Activated T-helper 1 cell treated with anti-CD3 and anti-CD28 coated beads, Interleukin-12 subunit alpha, Interleukin-12 subunit beta, Interleukin-2, Interleukin-4 antibody, amounts not matched to agents 30 ng/mL and 10 ng/mL and 1 ng/mL, durations not matched to agents 14 hours and 24 hours and 36 hours (primary cell): ENCODE measurements at regions not wholly inside any gene's neighbourhood (a gene's known extent, or its start where the extent isn't known, plus 50 kb on each side); places are given as distances from the start of the nearest gene placed in this dataset.
"Not testable (repeated sequence)": the region's sequence is repeated elsewhere in the genome, so short reads cannot be mapped to it uniquely, and the experiment has no call there.

Experiments
- DNase-seq: peaks from one replicate; pipeline ENCODE4 v3.0.0; 2021; ENCODE audit warnings: low spot score
- H3K27ac Mint-ChIP-seq: one replicate; pipeline ENCODE4 v1.8.0; 2021; ENCODE audit warnings: mild to moderate bottlenecking, mixed read lengths
- H3K27me3 Mint-ChIP-seq: one replicate; pipeline ENCODE4 v1.8.0; 2022; ENCODE audit warnings: mild to moderate bottlenecking, moderate library complexity, mixed read lengths; ENCODE audit not compliant: insufficient read depth
- H3K36me3 Mint-ChIP-seq: one replicate; pipeline ENCODE4 v1.8.0; 2021; ENCODE audit warnings: low read depth, mixed read lengths
- H3K4me1 Mint-ChIP-seq: one replicate; pipeline ENCODE4 v1.8.0; 2021; ENCODE audit warnings: low read depth, mixed read lengths
- H3K4me3 Mint-ChIP-seq: one replicate; pipeline ENCODE4 v1.8.0; 2021; ENCODE audit warnings: mild to moderate bottlenecking, moderate library complexity, mixed read lengths
- H3K9me3 Mint-ChIP-seq: one replicate; pipeline ENCODE4 v1.8.0; 2021; ENCODE audit warnings: mixed read lengths
- intact Hi-C: fragments of 100-400 bp; cut with micrococcal nuclease; formaldehyde crosslinking; loops from one replicate; pipeline ENCODE4 v1.15.1; 2024

DNA sequence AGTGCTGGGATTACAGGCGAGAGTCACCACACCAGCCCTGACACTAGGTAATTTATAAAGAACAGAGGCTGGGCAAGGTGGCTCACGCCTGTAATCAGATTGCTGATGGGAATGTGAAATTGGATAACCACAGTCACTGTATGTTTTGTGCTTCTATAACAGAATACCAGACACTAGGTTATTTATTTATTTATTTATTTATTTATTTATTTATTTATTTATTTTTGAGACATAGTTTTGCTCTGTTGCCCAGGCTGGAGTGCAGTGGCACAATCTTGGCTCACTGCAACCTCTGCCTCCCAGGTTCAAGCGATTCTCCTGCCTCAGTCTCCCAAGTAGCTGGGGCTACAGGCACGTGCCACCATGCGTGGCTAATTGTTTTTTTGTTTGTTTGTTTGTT lies 130.0 kb upstream of the FOXN3 start:
- H3K27me3 Mint-ChIP-seq, H3K27ac Mint-ChIP-seq, H3K9me3 Mint-ChIP-seq, intact Hi-C loops, H3K36me3 Mint-ChIP-seq, H3K4me3 Mint-ChIP-seq, DNase-seq: not testable (repeated sequence)
- peaks cover 15% of the 10 kb centered on the region for H3K4me1 Mint-ChIP-seq

DNA sequence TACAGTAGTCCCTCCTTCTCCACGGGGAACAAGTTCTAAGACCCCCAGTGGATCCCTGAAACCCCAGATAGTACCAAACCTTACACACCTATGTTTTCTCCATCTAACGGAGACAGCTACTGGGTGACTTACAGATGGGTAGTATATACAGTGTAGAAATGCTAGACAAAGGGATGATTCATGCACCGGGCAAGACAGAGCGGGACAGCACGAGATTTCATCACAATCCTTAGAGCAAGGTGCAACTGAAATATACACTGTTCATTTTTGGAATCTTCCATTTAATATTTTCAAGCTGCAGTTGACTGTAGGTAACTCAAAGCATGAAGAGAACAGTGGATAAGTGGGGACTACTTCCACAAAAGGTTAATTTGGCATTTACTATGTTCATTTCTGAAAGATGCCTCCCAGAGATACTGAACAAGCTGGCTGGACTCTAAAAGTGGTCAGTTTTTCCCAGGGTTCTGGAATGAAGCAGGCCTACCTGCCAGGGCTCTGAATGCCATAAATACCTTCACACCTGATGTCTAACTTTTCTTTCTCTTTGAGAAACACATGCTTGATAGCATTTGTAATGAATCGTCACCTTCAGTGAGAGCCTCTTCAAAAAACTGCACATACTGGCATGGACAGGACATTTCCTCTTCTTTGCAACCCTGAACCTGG lies 127.7 kb upstream of the FOXN3 start:
- Mint-ChIP-seq H3K4me3 (no peak overlapping the region), H3K4me1 (peaks cover 10% of the 10 kb centered on the region), H3K27ac (no peak overlapping the region), H3K9me3 (no peaks in the 10 kb centered on the region), H3K27me3 (no peaks in the 10 kb centered on the region), H3K36me3 (peaks cover 4% of the 10 kb centered on the region)
- DNase-seq, result no peak
- intact Hi-C loops, result no loop called here

DNA sequence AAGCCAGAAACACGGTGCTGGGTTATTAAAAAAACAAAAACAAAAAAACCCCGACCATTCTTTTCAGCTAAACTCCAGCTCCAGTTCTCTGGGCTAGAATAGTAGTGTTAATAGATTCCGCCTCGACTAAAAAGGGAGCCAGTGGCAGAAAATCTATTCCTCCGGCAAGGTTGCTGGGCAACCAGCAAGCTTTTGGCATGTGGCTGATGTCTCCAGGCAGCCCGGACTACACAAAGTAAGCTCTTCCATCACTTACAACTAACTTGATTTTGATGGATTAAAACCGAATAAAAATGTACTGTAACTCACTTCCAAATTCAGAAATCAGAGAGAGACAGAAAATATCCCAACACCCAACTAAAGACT lies 126.4 kb upstream of the FOXN3 start:
- H3K4me1 Mint-ChIP-seq, result peaks cover 10% of the 10 kb centered on the region
- peaks cover 9% of the 10 kb centered on the region for H3K36me3 Mint-ChIP-seq
- H3K4me3 Mint-ChIP-seq, result no peak overlapping the region

DNA sequence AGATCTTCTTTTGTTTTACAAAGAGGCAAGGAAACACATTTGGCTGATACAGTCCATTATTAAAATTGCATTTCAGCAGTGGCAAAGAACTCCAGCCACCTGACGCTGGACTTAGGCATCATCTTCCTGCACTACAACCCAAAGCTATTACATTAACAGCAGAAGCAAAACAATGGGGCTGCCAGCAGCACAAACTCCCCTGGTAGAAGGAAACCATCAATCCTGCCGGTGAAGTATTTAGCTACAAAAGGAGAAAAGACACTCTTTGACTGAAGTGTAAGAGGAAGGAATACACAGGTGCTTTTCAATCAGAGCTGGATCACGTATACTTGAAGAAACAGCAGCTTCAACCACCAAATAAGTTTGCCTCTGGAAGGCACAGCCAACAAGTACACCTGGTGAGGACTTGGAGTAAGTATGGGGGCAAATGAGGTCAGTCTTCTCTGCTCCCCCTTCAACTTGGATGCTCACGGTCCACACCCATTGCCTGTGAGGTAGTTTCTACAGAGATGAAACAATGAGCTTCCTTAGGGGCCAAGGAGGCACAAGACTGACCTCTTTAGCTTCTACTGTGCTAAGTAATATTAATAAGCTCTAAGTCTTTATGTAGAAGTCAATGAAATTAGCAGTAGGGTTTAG lies 125.9 kb upstream of the FOXN3 start:
- peaks cover 7% of the 10 kb centered on the region for H3K36me3 Mint-ChIP-seq
- no peaks in the 10 kb centered on the region for H3K9me3 Mint-ChIP-seq
- no peak overlapping the region for H3K4me3 Mint-ChIP-seq
- no peaks in the 10 kb centered on the region for H3K27me3 Mint-ChIP-seq
- intact Hi-C loops, result no loop called here
- no peak for DNase-seq
- H3K27ac Mint-ChIP-seq, result no peak overlapping the region
- peaks cover 10% of the 10 kb centered on the region for H3K4me1 Mint-ChIP-seq

More for the DNA sequence above, 126.4 kb upstream of the FOXN3 start:
- H3K27ac Mint-ChIP-seq, result no peak overlapping the region
- H3K9me3 Mint-ChIP-seq, result no peaks in the 10 kb centered on the region
- H3K27me3 Mint-ChIP-seq, result no peaks in the 10 kb centered on the region
- intact Hi-C loops, result no loop called here
- no peak for DNase-seq

DNA sequence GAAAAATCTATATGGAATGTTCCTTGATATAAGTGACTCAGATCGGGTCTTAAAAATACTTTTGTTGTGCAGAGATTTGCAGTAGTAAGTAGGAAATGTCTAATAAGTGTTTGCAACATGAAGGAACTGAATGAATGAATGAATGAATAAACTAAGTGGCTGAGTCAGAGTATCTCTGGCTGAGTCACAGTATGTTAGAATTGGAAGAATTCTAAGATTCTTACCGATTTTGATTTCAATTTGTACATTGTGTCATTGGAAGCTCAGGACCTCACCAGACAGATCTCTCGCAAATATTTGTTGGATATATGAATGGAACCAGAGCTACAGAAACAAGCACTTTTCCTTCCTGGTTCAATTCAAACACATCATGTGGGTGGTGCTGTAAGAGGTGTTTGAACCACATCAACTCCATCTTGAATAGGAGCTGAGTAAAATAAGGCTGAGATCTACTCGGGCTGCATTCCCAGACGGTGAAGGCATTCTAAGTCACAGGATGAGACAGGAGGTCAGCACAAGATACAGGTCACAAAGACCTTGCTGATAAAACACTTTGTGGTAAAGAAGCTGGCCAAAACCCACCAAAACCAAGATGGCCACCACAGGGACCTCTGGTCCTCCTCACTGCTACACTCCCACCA lies 123.9 kb upstream of the FOXN3 start:
- peaks cover 14% of the 10 kb centered on the region for H3K36me3 Mint-ChIP-seq
- H3K4me3 Mint-ChIP-seq, result no peak overlapping the region
- H3K27ac Mint-ChIP-seq, result no peak overlapping the region
- H3K27me3 Mint-ChIP-seq, result no peaks in the 10 kb centered on the region
- intact Hi-C loops, result no loop called here
- H3K9me3 Mint-ChIP-seq, result no peaks in the 10 kb centered on the region
- DNase-seq, result no peak
- H3K4me1 Mint-ChIP-seq, result peaks cover 10% of the 10 kb centered on the region

DNA sequence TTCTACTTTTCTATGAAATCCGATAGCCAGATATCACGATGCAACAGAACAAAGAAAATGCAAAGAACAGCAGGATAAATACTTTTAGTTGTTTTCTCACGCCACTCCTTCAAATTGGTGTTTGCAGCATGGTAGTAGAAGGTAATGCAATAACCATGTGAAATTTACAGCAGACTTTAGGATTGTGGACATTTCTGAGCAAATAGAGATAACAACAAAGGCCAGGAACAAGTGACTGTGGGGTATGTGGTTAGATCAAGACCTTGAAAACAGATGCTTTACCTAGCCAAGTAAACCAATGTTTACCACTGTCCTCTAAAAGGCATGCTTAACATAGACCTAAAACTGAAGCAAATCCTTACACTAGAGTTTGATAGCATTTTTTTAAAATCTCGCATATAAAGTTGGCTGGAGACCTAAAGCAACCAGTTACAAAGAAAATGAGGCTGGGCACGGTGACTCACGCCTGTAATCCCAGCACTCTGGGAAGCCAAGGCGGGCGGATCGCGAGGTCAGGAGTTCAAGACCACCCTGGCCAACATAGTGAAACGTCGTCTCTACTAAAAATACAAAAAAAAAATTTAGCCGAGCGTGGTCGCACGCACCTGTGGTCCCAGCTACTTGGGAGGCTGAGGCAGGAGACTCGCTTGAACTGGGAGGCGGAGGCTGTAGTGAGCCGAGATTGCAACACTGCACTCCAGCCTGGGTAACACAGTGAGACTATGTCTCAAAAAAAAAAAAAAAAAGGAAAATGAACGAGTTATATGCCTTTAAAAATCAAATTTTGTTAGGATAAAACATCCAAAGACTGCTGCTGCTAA lies 123.2 kb upstream of the FOXN3 start:
- Mint-ChIP-seq H3K9me3 (no peaks in the 10 kb centered on the region), H3K4me1 (peaks cover 10% of the 10 kb centered on the region), H3K4me3 (no peak overlapping the region), H3K27ac (no peak overlapping the region), H3K36me3 (peaks cover 14% of the 10 kb centered on the region), H3K27me3 (no peaks in the 10 kb centered on the region)
- DNase-seq, result no peak
- intact Hi-C loops, result no loop called here

DNA sequence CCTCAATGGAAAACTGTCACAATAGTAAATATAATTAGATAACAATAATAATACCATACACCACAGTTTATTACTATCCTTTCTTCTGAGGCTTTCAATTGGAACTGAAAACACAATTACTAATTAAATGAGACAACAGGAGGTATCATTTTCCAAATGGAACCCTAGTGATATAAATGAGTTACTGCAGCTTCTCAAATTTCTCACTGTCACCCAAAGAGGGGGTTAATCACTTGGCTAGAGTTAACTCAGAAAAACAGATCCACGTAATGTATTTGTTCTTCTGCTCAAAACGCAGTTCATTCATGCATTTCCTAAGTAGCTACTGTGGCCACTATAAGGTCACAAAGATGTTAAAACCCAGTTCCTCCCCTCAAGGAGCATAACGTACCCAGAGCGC lies 120.9 kb upstream of the FOXN3 start:
- DNase-seq, result no peak
- Mint-ChIP-seq H3K27me3 (no peaks in the 10 kb centered on the region), H3K9me3 (no peaks in the 10 kb centered on the region), H3K36me3 (peaks cover 19% of the 10 kb centered on the region), H3K27ac (no peak overlapping the region), H3K4me3 (no peak overlapping the region), H3K4me1 (peaks cover 5% of the 10 kb centered on the region)
- intact Hi-C loops, result no loop called here

DNA sequence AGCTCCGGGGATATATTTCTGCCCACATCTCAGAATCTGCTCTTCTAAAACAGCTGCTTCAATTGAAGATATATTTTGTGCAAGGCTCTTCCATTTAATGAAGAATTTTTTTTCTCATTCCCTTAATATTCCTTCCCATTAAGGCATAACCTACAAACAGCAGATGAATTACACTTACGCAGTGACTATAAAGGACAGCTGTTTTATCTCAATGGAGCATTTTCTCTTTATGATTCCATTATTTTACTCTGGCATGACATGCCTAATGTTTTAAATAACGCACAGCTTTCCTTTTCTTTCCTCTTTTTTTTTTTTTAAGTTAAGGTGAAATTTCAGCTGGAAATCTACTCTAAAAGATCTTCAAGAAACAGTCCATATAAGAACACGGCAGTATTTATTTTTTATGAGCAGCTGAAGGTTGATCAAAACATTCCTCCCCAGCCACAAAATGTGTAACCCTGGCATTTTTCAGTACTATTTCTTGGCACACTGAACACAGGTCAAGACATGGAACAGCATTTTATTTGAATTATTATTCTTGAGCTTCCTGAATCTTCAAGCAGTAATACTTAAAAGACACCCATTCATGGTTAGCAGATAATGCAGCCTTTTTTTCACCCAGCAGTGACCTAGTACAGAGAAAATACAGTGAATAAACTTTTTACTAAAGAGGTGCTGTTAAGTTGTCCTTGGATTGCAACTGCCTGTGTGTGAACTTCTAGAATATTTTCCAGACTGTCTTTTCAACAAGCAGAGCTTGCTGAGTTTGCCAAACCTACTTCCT lies 118.1 kb upstream of the FOXN3 start:
- no peak overlapping the region for H3K27ac Mint-ChIP-seq
- peaks cover 28% of the 10 kb centered on the region for H3K36me3 Mint-ChIP-seq
- peaks cover 4% of the 10 kb centered on the region for H3K4me1 Mint-ChIP-seq
- no peak for DNase-seq
- H3K27me3 Mint-ChIP-seq, result no peaks in the 10 kb centered on the region
- peaks cover 2% of the 10 kb centered on the region for H3K9me3 Mint-ChIP-seq
- intact Hi-C loops, result no loop called here
- H3K4me3 Mint-ChIP-seq, result no peak overlapping the region

DNA sequence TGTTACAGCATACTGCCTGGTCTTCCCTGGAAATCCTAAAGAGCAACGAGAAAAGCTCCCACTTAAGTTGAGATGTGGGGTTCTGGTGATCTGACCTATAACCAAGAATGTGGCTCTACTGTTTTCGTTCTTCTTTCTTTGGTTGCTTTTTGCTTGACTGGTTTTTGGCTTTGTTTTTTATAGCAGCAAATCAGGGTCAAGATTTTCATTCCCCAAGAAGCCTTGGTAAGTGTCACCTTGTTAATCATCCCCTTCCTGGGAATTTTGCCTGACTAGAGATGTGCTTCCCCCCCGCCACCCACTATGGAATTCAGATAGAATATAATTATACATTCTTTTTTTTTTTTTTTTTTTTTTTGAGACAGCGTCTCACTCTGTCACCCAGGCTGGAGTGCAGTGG lies 116.7 kb upstream of the FOXN3 start:
- no peak for DNase-seq
- Mint-ChIP-seq H3K36me3 (peaks cover 29% of the 10 kb centered on the region), H3K4me3 (no peak overlapping the region), H3K27ac (no peak overlapping the region), H3K9me3 (peaks cover 4% of the 10 kb centered on the region), H3K4me1 (peaks cover 4% of the 10 kb centered on the region), H3K27me3 (no peaks in the 10 kb centered on the region)
- intact Hi-C loops, result no loop called here

DNA sequence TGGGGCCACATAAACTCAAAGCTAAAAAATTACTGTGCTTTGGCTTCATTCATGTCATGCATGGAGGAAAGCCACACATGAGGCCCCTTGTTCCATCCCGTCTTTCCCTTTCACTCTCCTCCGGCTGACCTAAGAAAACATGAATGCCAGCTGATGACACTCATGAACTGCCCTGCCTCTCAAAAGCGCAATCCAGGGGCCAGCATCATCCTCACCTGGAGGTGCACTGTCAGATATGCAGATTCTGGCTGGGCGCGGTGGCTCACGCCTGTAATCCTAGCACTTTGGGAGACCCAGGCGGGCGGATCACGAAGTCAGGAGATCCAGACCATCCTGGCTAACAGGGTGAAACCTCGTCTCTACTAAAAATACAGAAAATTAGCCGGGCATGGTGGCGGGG lies 116.1 kb upstream of the FOXN3 start:
- Mint-ChIP-seq H3K4me1 (peaks cover 4% of the 10 kb centered on the region), H3K27ac (no peak overlapping the region), H3K36me3 (peaks cover 33% of the 10 kb centered on the region), H3K9me3 (peaks cover 4% of the 10 kb centered on the region), H3K4me3 (no peak overlapping the region), H3K27me3 (no peaks in the 10 kb centered on the region)
- no peak for DNase-seq
- intact Hi-C loops, result no loop called here

DNA sequence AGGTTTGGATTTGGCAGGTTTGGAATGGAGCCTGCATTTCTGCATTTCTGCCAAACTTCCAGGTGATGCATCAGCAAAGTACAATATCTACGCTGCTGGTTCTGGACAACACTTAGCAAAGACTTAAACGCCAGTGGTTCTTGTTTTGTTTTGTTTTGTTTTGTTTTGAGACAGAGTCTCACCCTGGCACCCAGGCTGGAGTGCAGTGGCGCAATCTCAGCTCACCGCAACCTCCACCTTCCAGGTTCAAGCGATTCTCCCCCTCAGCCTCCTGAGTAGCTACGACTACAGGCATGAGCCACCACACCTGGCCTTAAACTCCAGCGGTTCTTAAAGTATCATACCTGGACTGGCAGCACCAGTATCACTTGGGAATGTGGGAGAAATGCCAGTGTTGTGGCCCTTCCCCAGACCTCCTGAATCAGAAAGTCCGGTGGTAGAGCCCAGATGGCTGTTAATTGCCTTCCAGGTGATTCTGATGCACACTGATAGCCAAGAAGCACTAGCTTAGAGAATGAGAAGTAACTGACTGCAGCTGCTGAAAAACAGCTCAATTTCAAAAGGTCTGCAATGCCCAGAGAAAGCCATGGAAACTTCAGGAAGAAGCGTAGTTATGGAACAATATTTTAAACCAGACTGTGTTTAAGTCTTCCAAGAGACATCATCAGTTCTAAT lies 114.8 kb upstream of the FOXN3 start:
- Mint-ChIP-seq H3K4me3 (no peak overlapping the region), H3K4me1 (peaks cover 4% of the 10 kb centered on the region), H3K9me3 (peaks cover 4% of the 10 kb centered on the region), H3K36me3 (peaks cover 29% of the 10 kb centered on the region), H3K27ac (no peak overlapping the region), H3K27me3 (no peaks in the 10 kb centered on the region)
- no peak for DNase-seq
- intact Hi-C loops, result no loop called here

DNA sequence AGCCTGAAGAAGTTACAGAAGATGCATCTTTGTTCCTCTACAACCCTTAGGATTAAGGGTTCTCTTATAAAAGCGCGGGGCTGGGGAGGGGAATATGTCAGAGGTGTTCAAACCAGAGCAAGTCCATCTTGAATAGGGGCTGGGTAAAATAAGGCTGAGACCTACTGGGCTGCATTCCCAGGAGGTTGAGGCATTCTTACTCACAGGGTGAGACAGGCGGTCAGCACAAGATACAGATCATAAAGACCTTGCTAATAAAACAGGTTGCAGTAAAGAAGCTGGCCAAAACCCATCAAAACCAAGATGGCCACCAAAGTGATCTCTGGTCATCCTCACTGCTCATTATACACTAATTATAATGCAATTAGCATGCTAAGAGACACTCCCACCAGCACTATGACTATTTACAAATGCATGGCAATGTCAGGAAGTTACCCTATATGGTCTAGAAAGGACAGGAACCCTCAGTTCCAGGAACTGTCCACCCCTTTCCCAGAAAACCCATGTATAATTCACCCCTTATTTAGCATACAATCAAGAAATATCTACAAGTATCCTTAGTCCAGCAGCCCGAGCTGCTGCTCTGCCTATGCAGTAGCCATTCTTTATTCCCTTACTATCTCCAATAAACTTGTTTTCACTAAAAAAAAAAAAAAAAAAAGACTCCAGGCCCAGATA lies 108.1 kb upstream of the FOXN3 start:
- intact Hi-C loops, result no loop called here
- H3K4me3 Mint-ChIP-seq, result no peak overlapping the region
- peaks cover 11% of the 10 kb centered on the region for H3K4me1 Mint-ChIP-seq
- no peaks in the 10 kb centered on the region for H3K27me3 Mint-ChIP-seq
- no peak for DNase-seq
- H3K36me3 Mint-ChIP-seq, result peaks cover 33% of the 10 kb centered on the region
- no peak overlapping the region for H3K27ac Mint-ChIP-seq
- H3K9me3 Mint-ChIP-seq, result peaks cover 45% of the 10 kb centered on the region
